A172 (cell line): ENCODE measurements at regions not wholly inside any gene's neighbourhood (a gene's known extent, or its start where the extent isn't known, plus 50 kb on each side); places are given as distances from the start of the nearest gene placed in this dataset.

ENCODE experiments used
- DNase-seq: peaks from one replicate; pipeline ENCODE4 v3.0.0-alpha.2; 2015; ENCODE audit warnings: low spot score

- DNase-seq, result no peak
These were observed 1494.6 kb upstream of the DDX18 start for GRCh38 chr2:116319935-116320334.

GRCh38 chr2:116329280-116329679 is 1485.2 kb upstream of the DDX18 start:
- DNase-seq, result no peak

- no peak for DNase-seq
These were observed 1473.8 kb upstream of the DDX18 start for GRCh38 chr2:116340690-116341089.

GRCh38 chr2:116366212-116366611 is 1448.3 kb upstream of the DDX18 start:
- DNase-seq, result no peak

GRCh38 chr2:116378786-116379185 is 1435.7 kb upstream of the DDX18 start:
- no peak for DNase-seq

GRCh38 chr2:116411211-116411610 is 1403.3 kb upstream of the DDX18 start:
- no peak for DNase-seq

GRCh38 chr2:116413659-116414058 is 1400.8 kb upstream of the DDX18 start:
- DNase-seq, result no peak

- DNase-seq, result no peak
These were observed 1397.6 kb upstream of the DDX18 start for GRCh38 chr2:116416731-116417377.

- no peak for DNase-seq
These were observed 1378.8 kb upstream of the DDX18 start for GRCh38 chr2:116435648-116436047.

GRCh38 chr2:116440104-116440653 is 1374.3 kb upstream of the DDX18 start:
- DNase-seq, result no peak

GRCh38 chr2:116442418-116442817 is 1372.1 kb upstream of the DDX18 start:
- DNase-seq, result no peak

GRCh38 chr2:116444256-116444872 is 1370.1 kb upstream of the DDX18 start:
- DNase-seq, result no peak

GRCh38 chr2:116450990-116451389 is 1363.5 kb upstream of the DDX18 start:
- no peak for DNase-seq

GRCh38 chr2:116452651-116453050 is 1361.8 kb upstream of the DDX18 start:
- DNase-seq, result no peak

GRCh38 chr2:116456429-116456828 is 1358.1 kb upstream of the DDX18 start:
- no peak for DNase-seq

GRCh38 chr2:116467243-116467642 is 1347.2 kb upstream of the DDX18 start:
- no peak for DNase-seq

- no peak for DNase-seq
These were observed 1337.3 kb upstream of the DDX18 start for GRCh38 chr2:116477229-116477628.

- no peak for DNase-seq
These were observed 1327.2 kb upstream of the DDX18 start for GRCh38 chr2:116487336-116487735.

GRCh38 chr2:116489292-116489691 is 1325.2 kb upstream of the DDX18 start:
- no peak for DNase-seq

- DNase-seq, result no peak
These were observed 1324.5 kb upstream of the DDX18 start for GRCh38 chr2:116489944-116490343.

GRCh38 chr2:116490511-116491145 is 1323.9 kb upstream of the DDX18 start:
- no peak for DNase-seq

- DNase-seq, result no peak
These were observed 1323.2 kb upstream of the DDX18 start for GRCh38 chr2:116491292-116491691.

GRCh38 chr2:116499389-116499788 is 1315.1 kb upstream of the DDX18 start:
- DNase-seq, result no peak
